Trophoblast cell (in vitro differentiated cells and primary cell): ENCODE measurements at regions not wholly inside any gene's neighbourhood (a gene's known extent, or its start where the extent isn't known, plus 50 kb on each side); places are given as distances from the start of the nearest gene placed in this dataset.

Source experiments
- DNase-seq, 2 donors: peaks; one replicate each; pipeline ENCODE4 v3.0.0-alpha.2; 2016
- H2AFZ ChIP-seq: 2 replicates; pipeline ENCODE4 v1.6.1; 2013; ENCODE audit warnings: low read length, moderate library complexity, mild to moderate bottlenecking; ENCODE audit not compliant: insufficient read depth, poor library complexity
- H2AK5ac ChIP-seq: 2 replicates; pipeline ENCODE4 v1.6.1; 2013; ENCODE audit warnings: mild to moderate bottlenecking, low read length
- H2BK120ac ChIP-seq: 2 replicates; pipeline ENCODE4 v1.6.1; 2013; ENCODE audit warnings: low read length, mild to moderate bottlenecking, moderate library complexity; ENCODE audit not compliant: insufficient read depth, poor library complexity
- H2BK12ac ChIP-seq: 2 replicates; pipeline ENCODE4 v1.6.1; 2013; ENCODE audit warnings: mild to moderate bottlenecking, low read length, moderate library complexity
- H2BK5ac ChIP-seq: 2 replicates; pipeline ENCODE4 v1.6.1; 2013; ENCODE audit warnings: low read length, low read depth, moderate library complexity, mild to moderate bottlenecking; ENCODE audit not compliant: poor library complexity
- H3K14ac ChIP-seq: 2 replicates; pipeline ENCODE4 v1.6.1; 2013; ENCODE audit warnings: mild to moderate bottlenecking, low read length
- H3K18ac ChIP-seq: 2 replicates; pipeline ENCODE4 v1.6.1; 2013; ENCODE audit warnings: mild to moderate bottlenecking, low read length
- H3K23ac ChIP-seq: 2 replicates; pipeline ENCODE4 v1.6.1; 2013; ENCODE audit warnings: low read length
- H3K27ac ChIP-seq: 2 replicates; pipeline ENCODE4 v1.5.1; 2013; ENCODE audit warnings: low read depth, mild to moderate bottlenecking, inconsistent platforms, low read length, moderate library complexity
- H3K27me3 ChIP-seq: 2 replicates; pipeline ENCODE4 v1.6.1; 2013; ENCODE audit warnings: inconsistent platforms, mild to moderate bottlenecking, low read length, moderate library complexity; ENCODE audit not compliant: insufficient read depth
- H3K36me3 ChIP-seq, 2 experiments: 1 replicate in 1 of 2; 2 replicates in 1 of 2; pipeline ENCODE4 v1.6.1; 2013; ENCODE audit warnings: low read length in 2 of 2, mild to moderate bottlenecking in 2 of 2, moderate library complexity in 1 of 2; ENCODE audit not compliant: insufficient read depth in 2 of 2, control insufficient read depth in 1 of 2
- H3K4ac ChIP-seq: 2 replicates; pipeline ENCODE4 v1.6.1; 2013; ENCODE audit warnings: low read depth, mild to moderate bottlenecking, low read length, moderate library complexity
- H3K4me1 ChIP-seq, 2 experiments: 1 replicate in 1 of 2; 2 replicates in 1 of 2; pipeline ENCODE4 v1.6.1; 2013; ENCODE audit warnings: low read length in 2 of 2, mild to moderate bottlenecking in 2 of 2, moderate library complexity in 1 of 2; ENCODE audit not compliant: insufficient read depth in 2 of 2, control insufficient read depth in 1 of 2
- H3K4me2 ChIP-seq: 2 replicates; pipeline ENCODE4 v1.6.1; 2013; ENCODE audit warnings: inconsistent platforms, mild to moderate bottlenecking, low read length, moderate library complexity
- H3K4me3 ChIP-seq: 2 replicates; pipeline ENCODE4 v1.5.1; 2013; ENCODE audit warnings: mild to moderate bottlenecking, low read depth, low read length, inconsistent platforms
- H3K79me1 ChIP-seq: one replicate; pipeline ENCODE4 v1.6.1; 2013; ENCODE audit warnings: low read length
- H3K79me2 ChIP-seq: 2 replicates; pipeline ENCODE4 v1.6.1; 2013; ENCODE audit warnings: low read length, mild to moderate bottlenecking; ENCODE audit not compliant: control insufficient read depth, insufficient read depth, poor library complexity
- H3K9ac ChIP-seq: 2 replicates; pipeline ENCODE4 v1.6.1; 2013; ENCODE audit warnings: mild to moderate bottlenecking, low read length
- H3K9me3 ChIP-seq: 2 replicates; pipeline ENCODE4 v1.6.1; 2013; ENCODE audit warnings: low read depth, mild to moderate bottlenecking, control low read depth, inconsistent platforms, low read length; ENCODE audit not compliant: insufficient read depth
- H4K12ac ChIP-seq: 2 replicates; pipeline ENCODE4 v1.6.1; 2013; ENCODE audit warnings: low read depth, mild to moderate bottlenecking, low read length, moderate library complexity
- H4K8ac ChIP-seq: 2 replicates; pipeline ENCODE4 v1.6.1; 2013; ENCODE audit warnings: low read depth, mild to moderate bottlenecking, low read length, moderate library complexity
- H4K91ac ChIP-seq: one replicate; pipeline ENCODE4 v1.6.1; 2013; ENCODE audit warnings: low read depth, mild to moderate bottlenecking, low read length, moderate library complexity
- WGBS: extraction: QIAGEN DNeasy Blood & Tissue Kit; methylation state at CpG from one replicate; pipeline ENCODE4 v1.1.7; 2013; ENCODE audit warnings: missing lambda C conversion rate; ENCODE audit not compliant: insufficient read length, insufficient coverage; ENCODE audit errors: extremely low coverage; 5-methylcytosine and 5-hydroxymethylcytosine counted together

- no peak for DNase-seq
- no peak overlapping the region for H2BK120ac ChIP-seq
- no peak overlapping the region for H3K4me3 ChIP-seq
- H3K36me3 ChIP-seq, result no peaks in the 10 kb centered on the region
- no peak overlapping the region for H4K12ac ChIP-seq
- H2AFZ ChIP-seq, result no peak overlapping the region
- no peak overlapping the region for H3K27ac ChIP-seq
- H3K79me2 ChIP-seq, result no peaks in the 10 kb centered on the region
- no peaks in the 10 kb centered on the region for H3K4me1 ChIP-seq
- no peak overlapping the region for H3K4ac ChIP-seq
- no peak overlapping the region for H3K18ac ChIP-seq
- H4K8ac ChIP-seq, result no peak overlapping the region
- H3K23ac ChIP-seq, result no peak overlapping the region
- no CpG with 5 or more reads among the region's 1 CpG for WGBS
- no peak overlapping the region for H4K91ac ChIP-seq
- no peak overlapping the region for H2BK5ac ChIP-seq
- H2BK12ac ChIP-seq, result no peak overlapping the region
- H3K9me3 ChIP-seq, result no peaks in the 10 kb centered on the region
- no peak overlapping the region for H2AK5ac ChIP-seq
- no peak overlapping the region for H3K9ac ChIP-seq
- no peaks in the 10 kb centered on the region for H3K79me1 ChIP-seq
- H3K14ac ChIP-seq, result no peak overlapping the region
- H3K4me2 ChIP-seq, result no peak overlapping the region
- H3K27me3 ChIP-seq, result no peaks in the 10 kb centered on the region
Observed at GRCh38 chr12:25882266-25882665, 76.2 kb upstream of the RASSF8 start.

GRCh38 chr12:25883026-25883916, 75.2 kb upstream of the RASSF8 start:
- no peak overlapping the region for H3K4me3 ChIP-seq
- no CpG with 5 or more reads among the region's 10 CpGs for WGBS
- H3K4ac ChIP-seq, result no peak overlapping the region
- H2BK120ac ChIP-seq, result no peak overlapping the region
- no peak overlapping the region for H2BK12ac ChIP-seq
- no peaks in the 10 kb centered on the region for H3K36me3 ChIP-seq
- no peak for DNase-seq
- H3K4me2 ChIP-seq, result no peak overlapping the region
- no peak overlapping the region for H3K14ac ChIP-seq
- H3K79me1 ChIP-seq, result no peaks in the 10 kb centered on the region
- no peak overlapping the region for H3K9ac ChIP-seq
- no peaks in the 10 kb centered on the region for H3K4me1 ChIP-seq
- H3K18ac ChIP-seq, result no peak overlapping the region
- no peak overlapping the region for H2BK5ac ChIP-seq
- H4K8ac ChIP-seq, result no peak overlapping the region
- no peaks in the 10 kb centered on the region for H3K9me3 ChIP-seq
- no peaks in the 10 kb centered on the region for H3K79me2 ChIP-seq
- no peak overlapping the region for H2AFZ ChIP-seq
- no peak overlapping the region for H4K12ac ChIP-seq
- no peaks in the 10 kb centered on the region for H3K27me3 ChIP-seq
- no peak overlapping the region for H3K27ac ChIP-seq
- no peak overlapping the region for H3K23ac ChIP-seq
- no peak overlapping the region for H4K91ac ChIP-seq
- no peak overlapping the region for H2AK5ac ChIP-seq

GRCh38 chr12:25884024-25884919, 74.2 kb upstream of the RASSF8 start:
- WGBS, result no CpG with 5 or more reads among the region's 36 CpGs
- H3K27ac ChIP-seq, result no peak overlapping the region
- no peak overlapping the region for H2BK5ac ChIP-seq
- H3K27me3 ChIP-seq, result no peaks in the 10 kb centered on the region
- no peaks in the 10 kb centered on the region for H3K79me1 ChIP-seq
- no peak overlapping the region for H3K9ac ChIP-seq
- no peak overlapping the region for H3K14ac ChIP-seq
- DNase-seq, result no peak
- no peak overlapping the region for H3K4ac ChIP-seq
- H2AK5ac ChIP-seq, result no peak overlapping the region
- H4K91ac ChIP-seq, result no peak overlapping the region
- H3K9me3 ChIP-seq, result no peaks in the 10 kb centered on the region
- no peak overlapping the region for H3K4me3 ChIP-seq
- no peak overlapping the region for H3K23ac ChIP-seq
- H3K4me1 ChIP-seq, result no peaks in the 10 kb centered on the region
- no peak overlapping the region for H2BK120ac ChIP-seq
- no peak overlapping the region for H2AFZ ChIP-seq
- H4K12ac ChIP-seq, result no peak overlapping the region
- H3K4me2 ChIP-seq, result no peak overlapping the region
- no peaks in the 10 kb centered on the region for H3K36me3 ChIP-seq
- H4K8ac ChIP-seq, result no peak overlapping the region
- no peak overlapping the region for H2BK12ac ChIP-seq
- no peaks in the 10 kb centered on the region for H3K79me2 ChIP-seq
- no peak overlapping the region for H3K18ac ChIP-seq

- Histone ChIP-seq H3K9me3 (no peaks in the 10 kb centered on the region), H4K12ac (no peak overlapping the region), H3K23ac (no peak overlapping the region), H2BK120ac (no peak overlapping the region), H3K36me3 (no peaks in the 10 kb centered on the region), H3K27me3 (no peaks in the 10 kb centered on the region), H3K4me3 (no peak overlapping the region), H3K79me2 (no peaks in the 10 kb centered on the region), H3K18ac (no peak overlapping the region), H3K79me1 (no peaks in the 10 kb centered on the region), H3K4me2 (no peak overlapping the region), H3K9ac (no peak overlapping the region), H2AFZ (no peak overlapping the region), H3K4me1 (no peaks in the 10 kb centered on the region), H4K8ac (no peak overlapping the region), H3K4ac (no peak overlapping the region), H3K14ac (no peak overlapping the region), H2BK5ac (no peak overlapping the region), H2BK12ac (no peak overlapping the region), H2AK5ac (no peak overlapping the region), H4K91ac (no peak overlapping the region), H3K27ac (no peak overlapping the region)
- no peak for DNase-seq
- no CpG with 5 or more reads among the region's 9 CpGs for WGBS
Observed at GRCh38 chr12:25884920-25885234, 73.6 kb upstream of the RASSF8 start.
